Astrocyte (in vitro differentiated cells and primary cell): ENCODE measurements at regions not wholly inside any gene's neighbourhood (a gene's known extent, or its start where the extent isn't known, plus 50 kb on each side); places are given as distances from the start of the nearest gene placed in this dataset.

Experiments
- DNase-seq: peaks from one replicate; pipeline ENCODE4 v3.0.0-alpha.2; 2010; ENCODE audit warnings: low read depth
- FAIRE-seq: peaks from 2 replicates; lab custom pipeline; 2011; peaks lifted over from hg19 to GRCh38; lab: Jason Lieb, UNC
- H2AFZ ChIP-seq: 2 replicates; pipeline ENCODE4 v1.6.0; 2012; ENCODE audit warnings: low read depth, low read length, inconsistent platforms
- H3K27ac ChIP-seq: 2 replicates; pipeline ENCODE4 v1.5.1; 2011; ENCODE audit warnings: low read depth, low read length, inconsistent platforms
- H3K27me3 ChIP-seq: 2 replicates; pipeline ENCODE4 v1.6.0; 2011; ENCODE audit warnings: low read length, inconsistent platforms; ENCODE audit not compliant: insufficient read depth
- H3K36me3 ChIP-seq: 2 replicates; pipeline ENCODE4 v1.5.1; 2011; ENCODE audit warnings: low read length, inconsistent platforms; ENCODE audit not compliant: insufficient read depth
- H3K4me1 ChIP-seq: 2 replicates; pipeline ENCODE4 v1.5.1; 2011; ENCODE audit warnings: low read length, inconsistent platforms; ENCODE audit not compliant: insufficient read depth
- H3K4me2 ChIP-seq: 2 replicates; pipeline ENCODE4 v1.6.0; 2012; ENCODE audit warnings: low read length, inconsistent platforms
- H3K4me3 ChIP-seq: 2 replicates; pipeline ENCODE4 v1.5.1; 2011; ENCODE audit warnings: low read depth, mild to moderate bottlenecking, low read length, inconsistent platforms; ENCODE audit not compliant: insufficient read depth
- H3K79me2 ChIP-seq: 2 replicates; pipeline ENCODE4 v1.6.0; 2012; ENCODE audit warnings: mild to moderate bottlenecking, low read length, inconsistent platforms; ENCODE audit not compliant: insufficient read depth
- H3K9ac ChIP-seq: 2 replicates; pipeline ENCODE4 v1.6.0; 2012; ENCODE audit warnings: mild to moderate bottlenecking, low read length, inconsistent platforms
- H3K9me3 ChIP-seq: 2 replicates; pipeline ENCODE4 v1.5.1; 2012; ENCODE audit warnings: low read depth, mild to moderate bottlenecking, low read length, inconsistent platforms; ENCODE audit not compliant: insufficient read depth
- H4K20me1 ChIP-seq: 2 replicates; pipeline ENCODE4 v1.6.0; 2012; ENCODE audit warnings: low read length, inconsistent platforms; ENCODE audit not compliant: insufficient read depth
- H3K27ac Mint-ChIP-seq: one replicate; pipeline ENCODE4 v1.8.0; 2021; ENCODE audit warnings: mild to moderate bottlenecking, mixed read lengths; ENCODE audit not compliant: unreplicated experiment
- H3K27me3 Mint-ChIP-seq: one replicate; pipeline ENCODE4 v1.8.0; 2021; ENCODE audit warnings: low read depth, mixed read lengths; ENCODE audit not compliant: unreplicated experiment
- H3K36me3 Mint-ChIP-seq: one replicate; pipeline ENCODE4 v1.8.0; 2021; ENCODE audit warnings: low read depth, mixed read lengths; ENCODE audit not compliant: unreplicated experiment
- H3K4me1 Mint-ChIP-seq: one replicate; pipeline ENCODE4 v1.8.0; 2021; ENCODE audit warnings: low read depth, mixed read lengths; ENCODE audit not compliant: unreplicated experiment
- H3K4me3 Mint-ChIP-seq: one replicate; pipeline ENCODE4 v1.8.0; 2021; ENCODE audit warnings: mild to moderate bottlenecking, moderate library complexity, mixed read lengths; ENCODE audit not compliant: unreplicated experiment
- H3K9me3 Mint-ChIP-seq: one replicate; pipeline ENCODE4 v1.8.0; 2021; ENCODE audit warnings: mild to moderate bottlenecking, mixed read lengths; ENCODE audit not compliant: unreplicated experiment
- EZH2 ChIP-seq: IDR thresholded peaks from 2 replicates; pipeline ENCODE4 v1.6.1; 2012; ENCODE audit warnings: mild to moderate bottlenecking, low read length, inconsistent platforms; ENCODE audit not compliant: insufficient read depth
- TF ChIP-seq, protein P1 (sequence below): IDR thresholded peaks from 2 replicates; pipeline ENCODE4 v1.5.1; 2011; ENCODE audit warnings: low read depth, mild to moderate bottlenecking, inconsistent platforms, low read length, moderate library complexity; ENCODE audit not compliant: insufficient read depth

GRCh38 chr16:47917118-47917517, 238.7 kb downstream of the ABCC12 start:
- no peaks in the 10 kb centered on the region for H3K4me1 Mint-ChIP-seq
- FAIRE-seq: no peak

GRCh38 chr16:47916266-47916665, 239.5 kb downstream of the ABCC12 start:
- Histone ChIP-seq H3K36me3 (no peaks in the 10 kb centered on the region), H3K4me1 (no peaks in the 10 kb centered on the region), H3K27me3 (no peaks in the 10 kb centered on the region), H3K27ac (no peak overlapping the region), H3K79me2 (no peaks in the 10 kb centered on the region), H3K4me3 (no peak overlapping the region), H3K4me2 (no peak overlapping the region), H2AFZ (no peak overlapping the region), H4K20me1 (no peaks in the 10 kb centered on the region), H3K9me3 (no peaks in the 10 kb centered on the region), H3K9ac (no peak overlapping the region)
- Mint-ChIP-seq H3K4me1 (no peaks in the 10 kb centered on the region), H3K27me3 (peaks cover 9% of the 10 kb centered on the region), H3K4me3 (no peak overlapping the region), H3K36me3 (no peaks in the 10 kb centered on the region), H3K9me3 (peaks cover 13% of the 10 kb centered on the region), H3K27ac (no peak overlapping the region)
- TF ChIP-seq, protein P1, sequence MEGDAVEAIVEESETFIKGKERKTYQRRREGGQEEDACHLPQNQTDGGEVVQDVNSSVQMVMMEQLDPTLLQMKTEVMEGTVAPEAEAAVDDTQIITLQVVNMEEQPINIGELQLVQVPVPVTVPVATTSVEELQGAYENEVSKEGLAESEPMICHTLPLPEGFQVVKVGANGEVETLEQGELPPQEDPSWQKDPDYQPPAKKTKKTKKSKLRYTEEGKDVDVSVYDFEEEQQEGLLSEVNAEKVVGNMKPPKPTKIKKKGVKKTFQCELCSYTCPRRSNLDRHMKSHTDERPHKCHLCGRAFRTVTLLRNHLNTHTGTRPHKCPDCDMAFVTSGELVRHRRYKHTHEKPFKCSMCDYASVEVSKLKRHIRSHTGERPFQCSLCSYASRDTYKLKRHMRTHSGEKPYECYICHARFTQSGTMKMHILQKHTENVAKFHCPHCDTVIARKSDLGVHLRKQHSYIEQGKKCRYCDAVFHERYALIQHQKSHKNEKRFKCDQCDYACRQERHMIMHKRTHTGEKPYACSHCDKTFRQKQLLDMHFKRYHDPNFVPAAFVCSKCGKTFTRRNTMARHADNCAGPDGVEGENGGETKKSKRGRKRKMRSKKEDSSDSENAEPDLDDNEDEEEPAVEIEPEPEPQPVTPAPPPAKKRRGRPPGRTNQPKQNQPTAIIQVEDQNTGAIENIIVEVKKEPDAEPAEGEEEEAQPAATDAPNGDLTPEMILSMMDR: no peak
- no peak for TF ChIP-seq EZH2
- FAIRE-seq (no peak), DNase-seq (peak; percentile 26)

More at GRCh38 chr16:47917118-47917517, 238.7 kb downstream of the ABCC12 start:
- Mint-ChIP-seq H3K4me3 (no peak overlapping the region), H3K27ac (no peak overlapping the region), H3K36me3 (no peaks in the 10 kb centered on the region), H3K9me3 (peaks cover 9% of the 10 kb centered on the region), H3K27me3 (peaks cover 9% of the 10 kb centered on the region)
- Histone ChIP-seq H3K4me1 (no peaks in the 10 kb centered on the region), H3K4me3 (no peak overlapping the region), H3K27me3 (no peaks in the 10 kb centered on the region), H3K9me3 (no peaks in the 10 kb centered on the region), H2AFZ (no peak overlapping the region), H3K79me2 (no peaks in the 10 kb centered on the region), H3K36me3 (no peaks in the 10 kb centered on the region), H3K9ac (no peak overlapping the region), H4K20me1 (no peaks in the 10 kb centered on the region), H3K4me2 (no peak overlapping the region), H3K27ac (no peak overlapping the region)
- TF ChIP-seq, protein P1: no peak
- no peak for TF ChIP-seq EZH2
- DNase-seq: no peak

DNA sequence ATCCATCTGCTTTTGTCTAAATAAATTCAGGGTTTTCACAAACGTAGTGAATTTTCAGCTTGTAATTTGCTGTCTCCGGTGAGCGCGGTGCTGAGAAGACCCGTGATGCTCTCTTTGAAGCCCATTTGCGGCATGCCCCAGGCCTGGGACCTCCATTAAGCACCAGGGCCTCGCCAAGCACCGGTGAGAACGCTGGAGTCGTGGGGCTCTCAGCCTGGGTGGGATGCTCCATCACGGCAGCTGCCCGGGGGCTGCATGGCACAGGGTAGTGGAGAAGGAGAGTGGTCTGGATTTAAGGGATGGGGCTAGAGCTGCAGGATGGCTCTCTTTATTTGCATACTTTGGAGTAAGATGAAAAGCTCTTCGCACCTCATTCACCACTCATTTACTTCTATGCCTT, 248.7 kb downstream of the ABCC12 start:
- H3K27ac ChIP-seq: no peak overlapping the region
- H3K9me3 ChIP-seq: no peaks in the 10 kb centered on the region
- no peaks in the 10 kb centered on the region for H3K36me3 ChIP-seq
- peaks cover 6% of the 10 kb centered on the region for H3K9me3 Mint-ChIP-seq
- no peaks in the 10 kb centered on the region for H3K27me3 Mint-ChIP-seq
- no peaks in the 10 kb centered on the region for H4K20me1 ChIP-seq
- H3K4me3 ChIP-seq: no peak overlapping the region
- no peak overlapping the region for H3K9ac ChIP-seq
- FAIRE-seq: no peak
- no peak for DNase-seq
- no peak overlapping the region for H3K27ac Mint-ChIP-seq
- peaks cover 7% of the 10 kb centered on the region for H3K4me1 ChIP-seq
- no peak overlapping the region for H2AFZ ChIP-seq
- TF ChIP-seq, protein P1: no peak
- TF ChIP-seq EZH2: no peak
- no peaks in the 10 kb centered on the region for H3K79me2 ChIP-seq
- H3K4me3 Mint-ChIP-seq: no peak overlapping the region
- peaks cover 7% of the 10 kb centered on the region for H3K4me1 Mint-ChIP-seq
- H3K36me3 Mint-ChIP-seq: no peaks in the 10 kb centered on the region
- no peaks in the 10 kb centered on the region for H3K27me3 ChIP-seq
- no peak overlapping the region for H3K4me2 ChIP-seq
